HS-5 (cell line): ENCODE measurements at regions not wholly inside any gene's neighbourhood (a gene's known extent, or its start where the extent isn't known, plus 50 kb on each side); places are given as distances from the start of the nearest gene placed in this dataset.

ENCODE experiments used
- DNase-seq: peaks from one replicate; pipeline ENCODE4 v3.0.0-alpha.2; 2012; ENCODE audit warnings: low read depth

DNA sequence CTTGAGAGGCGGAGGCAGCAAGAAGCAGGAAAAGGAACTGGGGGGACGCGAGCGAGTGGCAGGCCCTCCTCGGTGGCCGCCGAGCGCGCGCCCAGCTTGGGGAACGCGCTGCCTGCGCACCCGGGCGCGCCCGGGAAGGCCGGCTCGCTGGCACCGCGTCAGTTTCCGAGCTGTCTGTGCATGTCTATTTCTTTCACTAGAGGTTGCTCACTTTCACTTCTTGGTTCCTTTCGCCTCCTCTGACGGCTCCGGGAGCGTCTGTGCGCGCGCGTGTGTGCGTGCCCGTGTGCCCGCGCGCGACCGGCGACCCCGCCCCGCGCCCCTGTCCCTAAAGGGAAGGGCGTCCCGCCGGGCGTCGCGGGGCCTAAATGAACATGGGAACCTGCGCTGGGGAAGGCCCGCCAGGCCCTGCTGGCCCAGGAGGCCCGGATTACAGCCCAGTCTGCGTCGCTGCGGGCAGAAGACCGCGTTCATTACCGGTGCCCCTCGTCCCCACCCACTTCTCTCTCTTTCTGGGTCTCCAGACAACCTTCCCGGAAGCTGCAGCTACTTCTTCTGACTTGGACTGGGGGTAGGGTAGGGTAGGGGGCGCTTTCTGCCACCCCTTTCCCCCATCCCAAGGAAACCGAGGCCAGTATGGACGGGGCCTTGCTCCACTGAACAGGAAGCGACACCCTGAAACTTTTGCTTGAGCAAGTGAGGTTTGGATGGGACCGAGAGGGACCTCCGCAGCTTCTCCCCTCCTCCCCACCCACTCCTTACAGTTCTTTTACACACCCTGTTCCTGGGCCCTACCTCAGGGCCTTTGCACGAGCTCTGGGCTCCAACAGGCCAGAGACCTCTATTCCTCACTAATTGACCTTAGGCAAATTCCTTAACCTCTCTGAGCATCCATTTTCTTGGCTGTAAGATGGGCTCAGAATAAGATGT, 205.8 kb upstream of the IER5L start:
- DNase-seq = peak; percentile 4

DNA sequence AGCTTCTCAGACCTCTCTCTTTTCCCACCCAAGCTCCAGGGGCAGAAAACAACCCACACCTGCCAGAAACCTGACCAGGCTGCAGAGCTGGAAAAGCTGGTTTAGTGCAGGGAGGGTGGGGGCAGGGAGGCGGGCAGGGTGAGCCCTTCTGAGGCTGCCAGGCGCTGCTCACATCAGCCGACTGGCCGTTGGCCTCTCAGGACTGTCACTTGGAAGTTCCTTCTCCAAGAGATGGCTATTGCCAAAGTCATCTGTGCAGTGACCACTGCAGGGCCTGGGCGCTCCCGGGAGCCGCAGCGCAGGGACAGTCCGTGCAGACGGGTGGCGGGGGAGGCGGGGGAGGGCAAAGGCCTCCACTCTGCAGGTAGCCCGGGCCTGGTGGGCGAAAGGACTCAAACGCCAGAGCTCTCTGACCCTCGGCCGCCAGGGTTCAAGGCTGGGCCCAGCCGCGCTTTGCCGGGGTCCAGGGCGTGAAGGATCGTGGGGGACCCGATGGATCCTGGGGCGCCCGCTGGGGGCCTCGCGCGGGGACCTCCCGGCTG, 205.0 kb upstream of the IER5L start:
- no peak for DNase-seq

DNA sequence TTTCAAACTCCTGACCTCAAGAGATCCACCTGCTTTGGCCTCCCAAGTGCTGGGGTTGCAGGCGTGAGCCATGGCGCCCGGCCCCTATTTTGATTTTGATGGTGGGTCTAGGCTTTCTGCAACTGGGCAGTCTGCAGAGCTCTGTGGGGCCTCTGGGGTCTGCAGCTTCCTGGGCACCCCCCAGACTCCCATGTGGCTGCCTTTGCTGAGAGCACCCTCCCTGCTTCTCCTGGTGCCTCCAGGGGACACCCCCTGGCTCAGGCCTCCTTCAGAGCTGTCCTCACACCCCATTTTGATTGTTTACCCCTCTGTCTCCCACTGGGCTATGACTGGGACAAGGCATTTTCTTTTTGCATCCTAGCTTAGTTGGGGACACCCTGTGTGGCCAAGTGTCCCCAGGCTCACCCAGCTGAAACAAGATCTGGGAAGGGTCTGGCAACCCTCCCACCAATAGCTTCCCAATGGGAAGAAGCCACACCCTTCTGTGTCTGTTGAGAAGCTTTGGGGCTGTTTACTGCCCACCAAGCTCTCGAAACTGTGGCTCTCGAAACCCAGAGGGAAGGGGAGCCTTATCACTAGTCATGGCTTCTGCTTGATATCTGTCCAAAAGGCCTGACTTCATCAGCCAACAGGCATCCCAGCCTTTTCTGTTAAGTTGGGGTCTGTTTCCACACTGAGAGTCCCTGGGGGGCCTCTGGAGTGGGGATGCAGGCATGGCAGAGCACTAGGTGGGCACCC, 204.4 kb upstream of the IER5L start:
- no peak for DNase-seq

DNA sequence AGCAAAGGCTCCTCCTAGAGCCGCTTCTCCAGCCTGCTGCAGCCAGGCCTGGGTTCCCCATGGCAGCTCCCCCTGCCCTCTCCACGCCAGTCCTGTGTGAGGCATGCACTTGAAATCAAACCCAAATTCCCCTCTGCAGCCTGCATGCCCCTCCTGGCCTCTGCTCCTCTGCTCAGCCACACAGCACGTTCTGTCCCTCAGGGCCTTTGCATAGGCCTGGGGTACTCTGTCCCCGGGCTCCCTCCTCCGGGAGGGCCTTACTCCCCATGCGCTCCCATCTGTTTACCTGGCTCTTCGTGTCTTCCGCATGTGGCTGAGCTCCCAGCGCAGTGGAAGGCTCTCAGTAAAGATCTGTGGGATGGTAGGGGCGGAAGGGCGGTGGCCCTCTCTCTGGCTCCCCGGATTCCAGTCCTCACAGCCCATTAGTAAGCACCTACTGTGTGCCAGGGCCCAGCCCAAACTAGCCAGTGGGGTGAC, 203.5 kb upstream of the IER5L start:
- DNase-seq = no peak

DNA sequence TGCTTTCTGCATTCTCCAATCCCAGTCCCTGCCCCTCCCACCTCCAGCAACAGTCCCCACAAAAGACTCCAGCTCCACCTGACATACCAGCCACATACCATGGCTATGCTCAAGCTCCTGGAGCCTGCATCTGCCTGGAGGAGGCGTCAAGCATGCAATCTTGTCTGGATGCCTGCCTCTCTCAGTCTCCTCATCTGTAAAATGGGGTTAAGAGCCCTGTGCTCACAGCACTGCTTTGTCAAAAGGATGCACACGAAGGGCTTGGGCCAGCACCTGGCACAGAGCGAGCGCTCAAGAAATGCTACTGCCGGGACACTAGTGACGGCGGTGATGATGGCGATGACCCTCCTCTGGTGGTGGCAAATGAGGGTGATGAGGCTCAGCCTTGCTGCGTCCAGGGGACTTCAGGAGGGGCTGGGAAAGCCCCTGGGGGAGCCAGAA, 202.9 kb upstream of the IER5L start:
- DNase-seq = no peak

DNA sequence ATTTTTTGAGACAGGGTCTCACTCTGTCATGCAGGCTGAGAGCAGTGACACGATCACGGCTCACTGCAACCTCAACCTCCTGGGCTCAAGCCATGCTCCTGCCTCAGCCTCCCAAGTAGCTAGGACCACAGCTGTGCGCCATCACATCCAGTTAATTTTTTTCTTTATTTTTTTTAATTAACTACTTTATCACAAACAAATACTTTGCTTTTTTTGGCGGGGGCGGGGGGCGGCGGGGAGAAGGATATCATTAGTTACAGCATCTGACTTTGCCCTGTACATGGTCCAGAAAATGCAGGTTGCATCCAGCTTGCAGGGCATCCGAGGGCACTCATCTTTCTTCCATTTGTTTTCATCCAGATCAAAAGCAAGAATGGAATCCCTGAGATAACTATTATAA, 201.8 kb upstream of the IER5L start:
- DNase-seq = no peak

DNA sequence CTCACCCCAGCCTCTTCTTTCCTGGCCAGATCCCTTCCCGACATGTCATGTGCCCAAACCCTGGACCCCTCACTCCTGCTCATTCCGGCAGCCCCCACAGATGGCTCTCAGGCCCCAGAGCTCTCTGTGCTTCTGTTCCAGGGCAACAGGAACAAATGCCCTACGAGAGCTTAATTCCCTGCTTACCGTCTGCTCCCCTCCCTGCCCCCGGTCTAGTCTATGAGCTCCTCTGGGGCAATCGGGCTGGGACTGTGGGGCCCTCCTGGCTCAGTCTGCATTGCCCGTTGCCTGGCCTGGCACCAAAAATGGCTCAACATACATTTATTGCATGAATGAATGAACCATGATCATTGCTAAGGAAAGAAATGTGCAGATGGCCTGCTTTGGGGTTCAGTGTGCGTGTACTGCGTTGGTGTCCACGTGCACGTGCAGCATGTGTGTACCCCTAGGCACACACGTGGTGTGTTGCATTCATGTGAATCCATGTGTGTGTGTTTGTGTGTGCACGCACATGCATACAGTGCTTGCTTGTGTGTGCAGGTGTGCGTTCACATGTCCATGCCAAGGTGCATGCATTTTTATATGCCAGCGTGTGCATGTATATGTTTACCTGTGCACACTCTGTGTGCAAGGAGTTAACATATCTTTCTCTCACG, 201.2 kb upstream of the IER5L start:
- DNase-seq = no peak

DNA sequence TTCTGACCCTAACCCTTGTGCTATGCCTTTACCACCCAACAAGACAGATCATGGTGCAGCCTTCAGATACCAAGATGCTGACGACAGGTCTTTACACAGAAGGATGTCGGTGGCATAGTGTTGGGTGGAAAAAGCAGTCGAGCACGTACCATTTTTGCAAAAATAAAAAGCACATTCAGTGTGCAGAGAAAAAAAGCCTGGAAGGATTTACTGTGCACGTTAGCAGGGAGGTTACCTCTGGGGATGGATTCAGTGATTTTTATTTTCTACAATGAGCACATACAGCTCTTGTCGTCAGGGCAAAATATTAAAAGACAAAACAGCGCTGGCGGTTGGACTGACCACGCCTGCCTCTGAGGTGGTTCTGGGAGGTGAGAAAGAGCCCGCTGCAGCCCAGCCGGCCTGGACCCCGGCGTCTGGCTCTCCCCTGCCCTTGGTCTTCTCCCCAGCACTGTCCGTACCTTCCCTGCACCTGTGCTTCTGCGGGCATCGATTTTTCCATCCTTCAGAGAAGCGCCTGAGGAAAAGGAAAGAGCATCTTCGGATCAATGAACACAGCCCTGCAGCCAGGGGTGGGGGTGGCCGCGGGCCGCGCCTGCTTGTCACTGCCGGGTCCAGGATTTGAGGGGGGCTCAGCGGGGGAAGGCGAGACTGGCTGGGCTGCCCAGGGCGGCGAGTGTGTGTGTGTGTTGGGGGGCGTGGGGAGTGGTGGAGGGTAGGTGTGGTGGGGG, 200.0 kb upstream of the IER5L start:
- DNase-seq = no peak

DNA sequence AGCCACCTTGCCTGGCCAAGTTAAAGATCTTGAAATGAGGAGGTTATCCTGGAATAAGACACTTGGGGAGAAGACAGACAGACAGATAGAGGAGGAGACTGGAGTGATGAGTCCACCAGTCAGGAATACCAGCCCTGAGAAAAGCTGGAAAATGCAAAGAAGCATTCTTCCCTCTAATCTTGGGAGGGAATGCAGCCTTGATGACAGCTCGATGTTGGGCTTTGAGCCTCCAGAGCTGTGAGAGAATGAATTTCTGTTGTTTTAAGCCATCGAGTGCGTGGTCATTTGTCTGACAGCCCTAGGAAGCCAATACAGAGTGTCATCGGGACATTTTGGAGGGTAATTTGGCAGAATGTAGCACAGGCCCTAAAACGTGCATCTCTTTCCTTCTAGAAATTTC, 199.1 kb upstream of the IER5L start:
- no peak for DNase-seq

DNA sequence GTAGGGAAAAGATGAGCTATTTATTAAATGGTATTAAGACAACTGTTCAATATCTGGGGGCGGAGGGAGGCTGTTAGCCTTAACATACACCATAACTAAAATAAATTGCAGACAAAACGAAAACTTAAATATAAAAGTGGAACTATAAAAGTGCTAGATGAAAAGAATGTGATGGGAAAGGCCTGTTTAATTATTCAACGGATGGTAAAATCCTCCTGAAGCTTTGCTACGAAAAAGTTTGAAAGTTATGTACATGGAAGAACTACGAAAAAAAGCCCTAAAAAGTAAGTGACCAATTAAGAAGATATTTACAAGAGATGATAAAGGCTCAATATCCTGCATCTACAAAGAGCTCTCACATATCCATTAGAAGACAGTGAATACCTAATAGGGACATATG, 197.8 kb upstream of the IER5L start:
- DNase-seq = no peak

DNA sequence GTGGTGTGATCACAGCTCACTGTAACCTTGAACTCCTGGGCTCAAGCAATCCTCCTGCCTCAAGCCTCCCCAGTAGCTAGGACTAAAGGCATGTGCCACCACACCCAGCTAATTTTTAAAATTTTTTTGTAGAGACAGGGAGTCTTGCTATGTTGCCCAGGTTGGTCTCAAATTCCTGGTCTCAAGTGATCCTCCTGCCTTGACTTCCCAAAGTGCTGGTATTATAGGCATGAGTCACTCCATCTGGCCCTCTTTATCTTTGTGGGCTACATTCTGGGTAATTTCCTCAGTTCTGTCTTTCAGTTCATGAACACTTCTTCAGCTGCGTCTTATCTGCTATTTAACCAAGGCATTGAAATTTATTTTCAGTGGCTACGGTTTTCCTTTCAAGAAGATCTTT, 196.6 kb upstream of the IER5L start:
- no peak for DNase-seq

DNA sequence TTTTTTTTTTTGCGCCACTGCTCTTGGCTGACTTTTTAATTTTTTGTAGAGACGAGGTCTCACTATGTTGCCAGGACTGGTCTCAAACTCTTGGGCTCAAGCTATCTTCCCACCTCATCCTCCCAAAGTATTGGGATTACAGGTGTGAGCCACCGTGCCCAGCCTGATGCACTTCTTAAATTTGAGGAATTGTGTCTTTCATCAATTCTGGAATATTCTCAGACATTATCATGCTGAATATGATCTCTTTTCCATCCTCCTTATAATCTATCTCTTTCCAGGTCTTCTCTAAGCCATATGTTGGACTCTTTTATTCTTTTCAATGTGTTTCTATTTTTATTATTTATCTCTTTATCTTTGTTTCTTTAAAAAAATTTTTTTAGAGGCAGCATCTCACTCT, 196.2 kb upstream of the IER5L start:
- DNase-seq = no peak

DNA sequence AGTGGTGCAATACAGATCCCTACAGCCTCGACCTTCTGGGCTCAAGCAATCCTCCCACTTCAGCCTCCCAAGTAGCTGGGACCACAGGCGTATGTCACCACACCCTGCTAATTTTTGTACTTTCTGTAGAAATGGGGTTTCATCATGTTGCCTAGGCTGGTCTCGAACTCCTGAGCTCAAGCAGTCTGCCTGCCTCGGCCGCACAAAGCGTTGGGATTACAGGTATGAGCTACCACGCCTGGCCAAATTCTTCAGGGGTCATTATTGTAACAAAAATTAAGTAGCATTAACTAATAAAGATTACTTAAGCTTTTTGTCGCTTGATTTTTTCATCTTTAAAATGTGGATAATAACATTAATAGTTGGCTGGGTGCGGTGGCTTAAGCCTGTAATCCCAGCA, 195.3 kb upstream of the IER5L start:
- no peak for DNase-seq

DNA sequence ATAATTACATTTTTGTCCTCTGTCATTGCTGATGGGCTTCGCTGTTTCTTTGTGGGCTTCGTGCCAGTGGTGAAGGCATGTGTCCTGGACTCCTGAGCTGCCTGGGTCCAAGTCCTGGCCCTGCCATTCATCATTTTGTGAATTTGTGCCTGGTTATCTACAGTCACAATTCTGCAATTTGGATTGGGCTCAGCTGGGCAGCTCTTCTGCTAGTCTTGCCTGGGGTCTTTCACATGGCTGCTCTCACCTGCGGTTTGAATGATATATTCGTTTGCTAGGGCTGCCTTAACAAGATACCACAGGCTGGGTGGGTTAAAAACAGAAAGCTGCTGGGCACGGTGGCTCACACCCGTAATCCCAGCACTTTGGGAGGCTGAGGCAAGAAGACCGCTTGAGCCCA, 192.7 kb upstream of the IER5L start:
- DNase-seq = no peak

DNA sequence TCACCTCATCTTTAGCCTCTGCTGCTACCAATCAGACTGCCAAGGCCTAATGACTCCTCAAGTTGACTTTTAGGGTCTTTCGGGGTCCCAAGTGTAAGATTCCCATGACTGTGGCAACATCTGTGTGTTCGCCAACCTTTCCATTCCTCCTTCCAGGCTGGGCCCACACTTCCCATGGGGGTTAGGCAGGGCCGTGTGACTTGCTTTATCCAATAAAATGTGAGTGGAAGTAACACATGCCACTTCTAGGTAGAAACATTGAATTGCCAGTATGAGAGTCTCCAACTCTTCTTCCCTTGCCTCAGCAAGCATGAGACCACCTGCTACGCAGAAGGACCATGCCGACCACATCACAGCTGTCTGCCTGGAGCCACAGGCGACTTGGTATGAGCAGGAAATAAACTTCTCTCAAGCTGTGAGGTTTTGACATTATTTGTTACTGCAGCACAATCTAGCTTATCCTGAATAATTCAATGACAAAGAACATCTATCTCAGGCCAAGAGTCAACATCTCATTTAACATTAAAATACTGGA, 190.4 kb upstream of the IER5L start:
- no peak for DNase-seq

DNA sequence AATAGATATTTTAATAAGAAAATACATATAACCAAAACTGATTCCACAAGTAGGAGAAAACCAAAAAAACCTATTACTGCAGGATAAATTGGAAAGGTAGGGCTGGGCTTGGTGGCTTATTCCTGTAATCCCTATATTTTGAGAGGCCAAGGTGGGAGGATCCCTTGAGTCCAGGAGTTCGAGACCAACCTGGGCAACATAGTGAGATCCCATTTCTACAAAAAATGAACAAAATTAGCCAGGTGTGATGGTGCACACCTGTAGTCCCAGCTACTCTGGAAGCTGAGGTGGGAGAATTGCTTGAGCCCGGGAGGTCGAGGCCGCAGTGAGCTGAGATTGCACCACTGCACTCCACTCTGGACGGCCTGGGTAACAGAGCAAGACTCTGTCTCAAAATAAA, 189.2 kb upstream of the IER5L start:
- DNase-seq = no peak

DNA sequence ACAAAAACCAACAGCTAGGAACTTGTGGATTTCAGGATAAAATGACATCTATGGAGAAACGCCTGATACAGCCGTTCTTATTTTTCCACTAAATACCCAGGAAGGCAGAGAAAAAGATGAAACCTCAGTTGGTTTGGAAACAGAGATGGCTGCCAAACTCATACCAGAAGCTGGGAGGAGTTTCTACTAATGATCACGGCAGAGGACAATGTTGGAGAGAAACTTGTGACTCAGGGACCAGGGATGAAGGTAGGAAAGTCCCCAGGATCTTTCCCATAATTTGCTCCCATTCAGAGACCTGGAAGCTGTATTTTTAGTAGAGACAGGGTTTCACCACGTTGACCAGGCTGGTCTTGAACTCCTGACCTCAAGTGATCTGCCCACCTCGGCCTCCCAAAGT, 187.1 kb upstream of the IER5L start:
- DNase-seq = no peak

DNA sequence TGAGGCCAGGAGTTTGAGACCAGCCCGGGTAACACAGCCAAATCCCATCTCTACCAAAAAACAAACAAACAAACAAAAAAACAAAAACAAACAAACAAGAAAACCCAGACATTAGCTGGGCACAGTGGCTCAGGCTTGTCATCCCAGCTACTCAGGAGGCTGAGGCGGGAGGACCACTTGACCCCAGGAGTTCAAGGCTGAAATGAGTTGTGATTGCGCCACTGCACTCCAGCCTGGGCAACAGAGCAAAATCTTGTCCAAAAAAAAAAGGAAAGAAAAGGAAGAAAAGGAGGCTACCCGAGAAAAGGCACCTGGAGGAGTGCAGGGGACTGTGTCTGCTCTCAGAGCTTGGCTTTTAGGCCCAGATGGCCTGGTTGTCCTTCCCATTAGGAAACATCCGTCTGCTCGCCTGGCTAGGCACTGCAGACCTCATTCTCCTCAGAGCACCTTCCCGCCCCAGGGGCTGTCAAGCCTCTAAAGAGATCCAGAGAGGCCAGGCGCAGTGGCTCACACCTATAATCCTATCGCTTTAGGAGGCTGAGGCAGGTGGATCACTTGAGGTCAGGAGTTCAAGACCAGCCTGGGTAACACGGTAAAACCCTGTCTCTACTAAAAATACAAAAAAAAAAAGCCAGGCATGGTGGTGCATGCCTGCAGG, 185.3 kb upstream of the IER5L start:
- no peak for DNase-seq

DNA sequence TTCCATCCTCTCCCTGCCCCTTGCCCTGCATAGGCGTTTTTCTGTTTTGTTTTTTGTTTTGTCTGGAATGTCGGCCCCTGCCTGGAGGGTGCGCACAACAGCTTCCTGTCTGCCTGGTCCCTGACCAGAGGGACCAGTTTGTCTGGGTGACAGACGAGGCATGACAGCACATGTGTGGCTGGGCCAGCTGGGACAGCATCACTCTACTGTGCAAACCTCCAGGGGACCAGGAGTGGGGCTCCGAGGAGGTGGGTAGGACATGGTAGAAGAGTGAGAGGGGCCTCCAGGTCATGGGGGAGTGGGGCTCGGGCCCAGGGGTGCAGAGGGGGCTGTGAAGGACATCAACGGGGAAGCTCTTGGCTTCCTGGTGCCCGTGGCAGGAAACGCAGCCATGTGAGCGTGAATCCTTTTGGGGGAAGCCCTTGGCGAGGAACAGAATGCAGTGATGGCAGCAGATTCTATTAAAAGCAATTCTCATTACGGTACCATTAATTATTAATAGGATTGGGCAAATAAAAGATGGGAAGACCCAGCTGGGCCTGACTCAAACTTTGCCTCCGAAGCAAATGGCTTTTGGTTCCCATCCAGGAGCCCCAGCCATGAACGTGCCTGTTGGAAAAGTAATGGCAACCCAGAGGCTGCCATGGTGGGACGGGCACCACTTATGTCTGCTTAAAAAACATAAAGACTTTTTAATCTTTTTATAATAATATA, 184.4 kb upstream of the IER5L start:
- DNase-seq = no peak

DNA sequence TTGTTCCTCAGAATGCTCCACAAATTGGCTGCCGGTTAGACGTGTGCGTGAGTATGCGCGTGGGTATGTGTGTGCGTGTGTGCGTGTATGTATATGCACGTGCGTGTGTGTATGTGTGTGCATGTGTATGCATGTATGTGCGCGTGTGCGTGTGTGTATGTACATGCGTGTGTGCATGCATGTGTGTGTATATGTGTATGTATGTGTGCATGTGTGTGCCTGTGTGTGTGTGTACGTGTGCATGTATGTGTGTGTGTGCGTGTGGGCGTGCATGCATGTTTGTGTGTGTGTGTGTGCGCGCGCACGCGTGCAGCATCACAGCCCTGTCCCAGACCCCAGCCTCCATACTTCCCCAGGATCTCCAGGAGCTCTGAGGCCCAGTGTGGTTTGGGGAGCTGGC, 183.1 kb upstream of the IER5L start:
- DNase-seq = no peak
